ENCODE measurements at regions not wholly inside any gene's neighbourhood (a gene's known extent, or its start where the extent isn't known, plus 50 kb on each side); places are given as distances from the start of the nearest gene placed in this dataset.

GRCh38 chr2:118464046-118464445 lies 375.8 kb downstream of the INSIG2 start:
- TF ChIP-seq EZH2 (IDR thresholded peaks at IDR 0.05; ENCODE audit: borderline replicate concordance, low read depth, low read length, poor library complexity, severe bottlenecking) = no peak
- no peak for TF ChIP-seq CTCF (conservative IDR thresholded peaks at IDR 0.05; ENCODE audit: low read depth, low read length)
- H3K36me3 ChIP-seq (ENCODE audit: insufficient read depth, low read length, poor library complexity, severe bottlenecking) = no peaks in the 10 kb centered on the region
- no TSS peak for BruUV-seq (replicated peaks)
- no peak overlapping the region for H3K27ac ChIP-seq (ENCODE audit: low read depth, low read length, poor library complexity, severe bottlenecking)
- POLR2A ChIA-PET (ENCODE audit: low non-redundant PET) = no interaction called here
- no peaks in the 10 kb centered on the region for H3K27me3 ChIP-seq (replicated peaks; ENCODE audit: insufficient read depth, low read depth, low read length, poor library complexity)
- DNase-seq (ENCODE audit: low spot score) = no peak
- CTCF ChIA-PET = no interaction called here
- H3K4me1 ChIP-seq (ENCODE audit: insufficient read depth, low read length, poor library complexity, severe bottlenecking) = no peaks in the 10 kb centered on the region
- intact Hi-C loops (cut with micrococcal nuclease; ENCODE audit: unreplicated experiment) = no loop called here
- H3K4me3 ChIP-seq (ENCODE audit: low read depth, low read length, poor library complexity, severe bottlenecking) = no peak overlapping the region
- no peaks in the 10 kb centered on the region for H3K9me3 ChIP-seq (ENCODE audit: low read depth, low read length, poor library complexity, severe bottlenecking)

DNA sequence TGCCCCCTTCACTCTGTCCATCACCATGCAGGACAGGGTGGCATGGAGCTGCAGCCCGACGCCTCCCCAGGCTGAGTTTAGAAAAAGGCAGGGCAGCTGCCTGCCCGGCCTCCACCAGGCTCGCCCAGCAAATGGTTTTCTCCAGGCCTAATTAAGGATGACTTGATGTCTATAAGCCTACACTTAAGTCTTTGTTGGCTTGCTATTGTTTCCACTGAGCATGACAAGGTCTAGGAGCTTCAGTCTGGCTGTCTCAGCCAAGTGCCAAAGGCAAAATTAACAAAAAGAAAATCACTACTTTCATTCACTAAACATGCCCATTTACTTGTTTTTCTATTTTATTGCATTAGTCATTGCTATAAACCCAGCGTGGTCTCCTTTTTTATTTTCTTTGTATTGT lies 372.2 kb downstream of the INSIG2 start:
- CTCF ChIA-PET = no interaction called here
- H3K27me3 ChIP-seq (replicated peaks; ENCODE audit: insufficient read depth, low read depth, low read length, poor library complexity) = no peaks in the 10 kb centered on the region
- POLR2A ChIA-PET (ENCODE audit: low non-redundant PET) = no interaction called here
- TF ChIP-seq CTCF (conservative IDR thresholded peaks at IDR 0.05; ENCODE audit: low read depth, low read length) (no peak), EZH2 (IDR thresholded peaks at IDR 0.05; ENCODE audit: borderline replicate concordance, low read depth, low read length, poor library complexity, severe bottlenecking) (no peak)
- H3K4me1 ChIP-seq (ENCODE audit: insufficient read depth, low read length, poor library complexity, severe bottlenecking) = no peaks in the 10 kb centered on the region
- DNase-seq (ENCODE audit: low spot score) = no peak
- no TSS peak for BruUV-seq (replicated peaks)
- no peaks in the 10 kb centered on the region for H3K36me3 ChIP-seq (ENCODE audit: insufficient read depth, low read length, poor library complexity, severe bottlenecking)
- intact Hi-C loops (cut with micrococcal nuclease; ENCODE audit: unreplicated experiment) = no loop called here
- no peaks in the 10 kb centered on the region for H3K9me3 ChIP-seq (ENCODE audit: low read depth, low read length, poor library complexity, severe bottlenecking)
- H3K4me3 ChIP-seq (ENCODE audit: low read depth, low read length, poor library complexity, severe bottlenecking) = no peak overlapping the region
- no peak overlapping the region for H3K27ac ChIP-seq (ENCODE audit: low read depth, low read length, poor library complexity, severe bottlenecking)

GRCh38 chr2:118459426-118459825 lies 371.2 kb downstream of the INSIG2 start:
- POLR2A ChIA-PET (ENCODE audit: low non-redundant PET) = no interaction called here

More at GRCh38 chr2:118459426-118459825, 371.2 kb downstream of the INSIG2 start:
- Histone ChIP-seq H3K27me3 (replicated peaks; ENCODE audit: insufficient read depth, low read depth, low read length, poor library complexity) (no peaks in the 10 kb centered on the region), H3K9me3 (ENCODE audit: low read depth, low read length, poor library complexity, severe bottlenecking) (no peaks in the 10 kb centered on the region), H3K4me3 (ENCODE audit: low read depth, low read length, poor library complexity, severe bottlenecking) (no peak overlapping the region), H3K27ac (ENCODE audit: low read depth, low read length, poor library complexity, severe bottlenecking) (no peak overlapping the region), H3K4me1 (ENCODE audit: insufficient read depth, low read length, poor library complexity, severe bottlenecking) (no peaks in the 10 kb centered on the region), H3K36me3 (ENCODE audit: insufficient read depth, low read length, poor library complexity, severe bottlenecking) (no peaks in the 10 kb centered on the region)
- TF ChIP-seq CTCF (conservative IDR thresholded peaks at IDR 0.05; ENCODE audit: low read depth, low read length) (no peak; the same call in 1 of the 2 replicates), EZH2 (IDR thresholded peaks at IDR 0.05; ENCODE audit: borderline replicate concordance, low read depth, low read length, poor library complexity, severe bottlenecking) (no peak)
- CTCF ChIA-PET = no interaction called here
- DNase-seq (ENCODE audit: low spot score) = no peak
- no TSS peak for BruUV-seq (replicated peaks)
- intact Hi-C loops (cut with micrococcal nuclease; ENCODE audit: unreplicated experiment) = no loop called here

Measured in A673 (cell line).